Endothelial cell of umbilical vein (primary cell): ENCODE measurements at regions not wholly inside any gene's neighbourhood (a gene's known extent, or its start where the extent isn't known, plus 50 kb on each side); places are given as distances from the start of the nearest gene placed in this dataset.

Experiments
- BruUV-seq: library from RNA; stranded (reverse); fragments of 400-500 nt; replicated peaks from 2 replicates; lab custom pipeline; 2021; lab: Mats Ljungman, UMichigan
- CTCF ChIA-PET: fragments of 300-600, 350-600 bp; sonication (Branson Sonifier 250); formaldehyde crosslinking; loops from one replicate; lab custom pipeline; 2021; ENCODE audit warnings: antibody characterized with exemption, inconsistent platforms; lab: Charles Lee
- POLR2A ChIA-PET: fragments of 300-600, 350-600 bp; sonication (Branson Sonifier 250); formaldehyde crosslinking; loops from one replicate; lab custom pipeline; 2021; ENCODE audit warnings: antibody characterized with exemption, inconsistent platforms; lab: Charles Lee
- DNase-seq: peaks from one replicate; pipeline ENCODE4 v3.0.0-alpha.2; 2011; ENCODE audit warnings: low read depth, low spot score
- FAIRE-seq: peaks from 2 replicates; lab custom pipeline; 2011; peaks lifted over from hg19 to GRCh38; lab: Jason Lieb, UNC
- H2AFZ ChIP-seq: 2 replicates; pipeline ENCODE4 v1.6.0; 2012; ENCODE audit warnings: low read depth, low read length, control low read depth, inconsistent platforms
- H3K27ac ChIP-seq: 2 replicates; pipeline ENCODE4 v1.5.1; 2011; ENCODE audit warnings: low read depth, mild to moderate bottlenecking, control low read depth, low read length, moderate library complexity; ENCODE audit not compliant: insufficient read depth
- H3K27me3 ChIP-seq, 2 experiments: 2 replicates each; pipeline versions ENCODE4 v1.6.0 to v1.6.1; 2011; ENCODE audit warnings: low read length in 2 of 2, mixed read lengths in 1 of 2; ENCODE audit not compliant: control insufficient read depth in 2 of 2, insufficient read depth in 2 of 2
- H3K36me3 ChIP-seq, 2 experiments: 2 replicates in 1 of 2; 3 replicates in 1 of 2; pipeline ENCODE4 v1.5.1; 2011; ENCODE audit warnings: low read length in 2 of 2, mild to moderate bottlenecking in 1 of 2, moderate library complexity in 1 of 2; ENCODE audit not compliant: control insufficient read depth in 2 of 2, insufficient read depth in 2 of 2; ENCODE audit errors: extremely low read depth in 1 of 2
- H3K4me1 ChIP-seq: 3 replicates; pipeline ENCODE4 v1.5.1; 2011; ENCODE audit warnings: mild to moderate bottlenecking, low read length; ENCODE audit not compliant: control insufficient read depth, insufficient read depth; ENCODE audit errors: extremely low read depth
- H3K4me2 ChIP-seq: 2 replicates; pipeline ENCODE4 v1.6.1; 2011; ENCODE audit warnings: low read length, control low read depth, mixed read lengths; ENCODE audit not compliant: insufficient read depth
- H3K4me3 ChIP-seq, 3 experiments: fragments of 200-600 bp in 1 of 3; sonication (generic), shearing (Covaris generic) in 1 of 3; replicated peaks in 1 of 3; 2 replicates each; pipeline ENCODE4 v1.5.1; 2011 to 2016; ENCODE audit warnings: control low read depth in 3 of 3, low read length in 3 of 3, mild to moderate bottlenecking in 2 of 3, inconsistent platforms in 1 of 3, low read depth in 1 of 3, moderate library complexity in 1 of 3; ENCODE audit not compliant: insufficient read depth in 1 of 3
- H3K79me2 ChIP-seq: 2 replicates; pipeline ENCODE4 v1.6.0; 2012; ENCODE audit warnings: low read length, inconsistent platforms; ENCODE audit not compliant: control insufficient read depth, insufficient read depth
- H3K9ac ChIP-seq: replicated peaks from 2 replicates; pipeline ENCODE3; 2011; ENCODE audit warnings: low read length, control low read depth; ENCODE audit not compliant: insufficient read depth; ENCODE audit errors: extremely low read depth
- H3K9me1 ChIP-seq: replicated peaks from 3 replicates; pipeline ENCODE4 v1.6.0; 2011; ENCODE audit warnings: mild to moderate bottlenecking, low read length; ENCODE audit not compliant: control insufficient read depth, insufficient read depth; ENCODE audit errors: extremely low read depth
- H3K9me3 ChIP-seq: replicated peaks from 2 replicates; pipeline ENCODE4 v1.5.1; 2012; ENCODE audit warnings: low read length, inconsistent platforms; ENCODE audit not compliant: control insufficient read depth, insufficient read depth
- H4K20me1 ChIP-seq: replicated peaks from 2 replicates; pipeline ENCODE3; 2011; ENCODE audit warnings: mild to moderate bottlenecking, low read length; ENCODE audit not compliant: control insufficient read depth, insufficient read depth; ENCODE audit errors: extremely low read depth
- EZH2 ChIP-seq: IDR thresholded peaks from 2 replicates; pipeline ENCODE4 v1.6.1; 2012; ENCODE audit warnings: borderline replicate concordance, low read depth, mild to moderate bottlenecking, moderate library complexity, low read length, inconsistent platforms; ENCODE audit not compliant: severe bottlenecking
- FOS ChIP-seq: IDR thresholded peaks from 2 replicates; pipeline ENCODE4 v1.6.1; 2011; ENCODE audit warnings: mild to moderate bottlenecking, low read length, moderate library complexity, borderline replicate concordance; ENCODE audit not compliant: insufficient read depth
- GATA2 ChIP-seq: IDR thresholded peaks from 2 replicates; pipeline ENCODE4 v1.7.0; 2011; ENCODE audit warnings: low read depth, mild to moderate bottlenecking, moderate library complexity, mixed read lengths, low read length; ENCODE audit not compliant: insufficient read length, insufficient read depth
- JUN ChIP-seq: IDR thresholded peaks from 2 replicates; pipeline ENCODE4 v1.6.1; 2011; ENCODE audit warnings: borderline replicate concordance, low read depth; ENCODE audit not compliant: insufficient read length, insufficient read depth
- MYC ChIP-seq: IDR thresholded peaks from one replicate; pipeline ENCODE4 v1.6.1; 2011; ENCODE audit warnings: mild to moderate bottlenecking, low read depth, low read length
- POLR2A ChIP-seq: IDR thresholded peaks from 2 replicates; pipeline ENCODE4 v1.6.1; 2012; ENCODE audit warnings: low read depth, mild to moderate bottlenecking, control low read depth, low read length
- POLR2AphosphoS5 ChIP-seq: IDR thresholded peaks from 2 replicates; pipeline ENCODE4 v1.6.1; 2012; ENCODE audit warnings: low read depth, mild to moderate bottlenecking, control low read depth, low read length, moderate library complexity; ENCODE audit not compliant: insufficient read depth
- dilution Hi-C: fragments of 300-500 bp; cut with MboI; formaldehyde crosslinking; loops from one replicate; pipeline ENCODE4 v1.15.0; 2019; ENCODE audit warnings: low sequenced_read_pairs; ENCODE audit not compliant: extremely low pct_ligation_motif_present
- intact Hi-C: fragments of 100-400 bp; cut with micrococcal nuclease; formaldehyde crosslinking; loops from one replicate; pipeline ENCODE4 v1.10.0; 2022
- TF ChIP-seq, protein P1 (sequence below), 2 donors: IDR thresholded peaks; 1 replicate in 1 of 2; 2 replicates in 1 of 2; pipeline ENCODE4 v1.5.1; 2011; ENCODE audit warnings: low read length in 2 of 2, mild to moderate bottlenecking in 2 of 2, moderate library complexity in 2 of 2, control low read depth in 1 of 2, inconsistent platforms in 1 of 2, low read depth in 1 of 2; ENCODE audit not compliant: insufficient read depth in 1 of 2; ENCODE audit errors: extremely low read depth in 1 of 2

DNA sequence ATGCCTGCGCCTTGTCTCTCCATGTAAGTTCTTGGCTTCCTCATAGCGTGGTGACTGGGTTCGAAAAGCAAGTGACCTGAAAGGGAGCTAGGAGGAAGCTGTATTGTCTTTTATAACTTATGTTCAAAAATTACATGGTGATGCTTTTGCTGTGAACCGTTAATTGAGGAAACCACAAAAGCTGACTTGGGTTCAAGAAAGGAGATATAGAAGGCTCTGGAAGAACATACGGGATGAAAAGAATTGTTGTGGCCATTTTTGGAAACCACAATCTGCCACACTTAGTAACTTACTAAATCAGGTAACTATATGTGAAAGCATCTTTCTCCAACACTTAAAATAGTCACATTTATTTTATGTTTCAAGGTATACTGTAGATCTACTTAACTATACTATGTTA lies 177.0 kb upstream of the RBMS1 start:
- intact Hi-C loops (no loop called here), dilution Hi-C loops (no loop called here)
- no peak for FAIRE-seq
- ChIA-PET CTCF (interaction anchor here (1.6 kb wide), 1 partner anchor 299 kb away, joined by 3 read pairs; no protein-coding TSS in a partner anchor), POLR2A (no interaction called here)
- no peak for TF ChIP-seq MYC
- TF ChIP-seq EZH2 = no peak
- no peak for TF ChIP-seq GATA2
- no peak for TF ChIP-seq POLR2AphosphoS5
- TF ChIP-seq, protein P1, sequence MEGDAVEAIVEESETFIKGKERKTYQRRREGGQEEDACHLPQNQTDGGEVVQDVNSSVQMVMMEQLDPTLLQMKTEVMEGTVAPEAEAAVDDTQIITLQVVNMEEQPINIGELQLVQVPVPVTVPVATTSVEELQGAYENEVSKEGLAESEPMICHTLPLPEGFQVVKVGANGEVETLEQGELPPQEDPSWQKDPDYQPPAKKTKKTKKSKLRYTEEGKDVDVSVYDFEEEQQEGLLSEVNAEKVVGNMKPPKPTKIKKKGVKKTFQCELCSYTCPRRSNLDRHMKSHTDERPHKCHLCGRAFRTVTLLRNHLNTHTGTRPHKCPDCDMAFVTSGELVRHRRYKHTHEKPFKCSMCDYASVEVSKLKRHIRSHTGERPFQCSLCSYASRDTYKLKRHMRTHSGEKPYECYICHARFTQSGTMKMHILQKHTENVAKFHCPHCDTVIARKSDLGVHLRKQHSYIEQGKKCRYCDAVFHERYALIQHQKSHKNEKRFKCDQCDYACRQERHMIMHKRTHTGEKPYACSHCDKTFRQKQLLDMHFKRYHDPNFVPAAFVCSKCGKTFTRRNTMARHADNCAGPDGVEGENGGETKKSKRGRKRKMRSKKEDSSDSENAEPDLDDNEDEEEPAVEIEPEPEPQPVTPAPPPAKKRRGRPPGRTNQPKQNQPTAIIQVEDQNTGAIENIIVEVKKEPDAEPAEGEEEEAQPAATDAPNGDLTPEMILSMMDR (IDR thresholded peaks at IDR 0.05; ENCODE audit: extremely low read depth in 1 of 2, insufficient read depth in 1 of 2, low read depth in 1 of 2, low read length in 2 of 2) = no peak
- TF ChIP-seq FOS = no peak
- TF ChIP-seq POLR2A = no peak
- no peak for TF ChIP-seq JUN
- H3K36me3 ChIP-seq = no peaks in the 10 kb centered on the region
- no peak for DNase-seq
- no peak overlapping the region for H3K4me3 ChIP-seq
- H3K79me2 ChIP-seq = no peaks in the 10 kb centered on the region
- H3K9me1 ChIP-seq = no peaks in the 10 kb centered on the region
- H4K20me1 ChIP-seq = no peaks in the 10 kb centered on the region
- no TSS peak for BruUV-seq
- H3K27ac ChIP-seq = no peak overlapping the region
- no peak overlapping the region for H3K9ac ChIP-seq
- H3K27me3 ChIP-seq = no peaks in the 10 kb centered on the region
- H3K4me1 ChIP-seq = peaks cover 14% of the 10 kb centered on the region
- H2AFZ ChIP-seq = no peak overlapping the region
- H3K4me2 ChIP-seq = no peak overlapping the region
- no peaks in the 10 kb centered on the region for H3K9me3 ChIP-seq
